HUDEP-2 (cell line): ENCODE measurements at regions not wholly inside any gene's neighbourhood (a gene's known extent, or its start where the extent isn't known, plus 50 kb on each side); places are given as distances from the start of the nearest gene placed in this dataset.
"Not testable (repeated sequence)": the region's sequence is repeated elsewhere in the genome, so short reads cannot be mapped to it uniquely, and the experiment has no call there.

ENCODE experiments used
- DNase-seq, 76 experiments: peaks; one replicate each; lab custom pipeline; 2025; ENCODE audit not compliant: unreplicated experiment in 76 of 76; lab: John Stamatoyannopoulos, UW

DNA sequence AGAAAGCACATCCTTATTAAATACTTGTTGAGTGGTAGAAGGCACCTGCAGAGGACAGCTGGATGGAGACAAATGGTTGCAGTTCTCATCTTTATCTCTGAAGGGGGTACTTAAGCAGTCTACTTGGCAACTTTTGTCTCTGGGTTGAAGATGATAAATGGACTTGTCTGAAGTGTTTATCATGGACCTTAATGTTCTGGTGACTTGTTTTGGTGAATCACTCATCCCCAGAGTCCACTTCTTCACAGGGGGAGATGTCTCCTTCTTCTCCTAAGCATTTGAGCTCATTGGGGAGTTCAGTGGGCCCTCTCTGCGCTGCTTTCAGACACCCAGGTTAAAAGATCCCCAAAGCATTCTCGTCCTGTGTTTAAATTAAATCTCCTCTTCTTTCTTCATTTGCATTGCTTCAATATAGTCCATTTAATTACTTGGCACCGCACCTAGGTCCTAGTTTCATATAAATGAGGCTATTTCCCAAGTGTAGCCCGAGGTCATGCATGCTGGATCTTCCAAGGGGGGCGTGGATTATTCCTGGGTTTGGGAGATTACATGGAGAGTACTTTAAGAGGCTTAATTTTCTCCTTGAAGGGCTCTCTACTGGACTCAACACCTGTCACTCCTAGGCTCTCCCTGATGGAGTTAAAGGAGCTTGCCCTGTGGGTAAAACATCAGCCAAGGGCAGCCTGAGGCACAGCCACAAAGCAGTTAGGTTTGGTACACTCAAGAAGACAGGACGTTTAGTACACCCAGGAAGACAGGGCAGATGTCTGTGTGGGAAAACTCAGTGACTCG lies 239.3 kb upstream of the C2CD4B start:
- no peak for DNase-seq

GRCh38 chr15:62406305-62406891 lies 241.3 kb upstream of the C2CD4B start:
- DNase-seq: no peak

- DNase-seq: no peak
These were observed 242.1 kb upstream of the C2CD4B start for GRCh38 chr15:62407216-62407615.

- DNase-seq: peak in 1 of 76 experiments; percentile 20
These were observed 242.9 kb upstream of the C2CD4B start for GRCh38 chr15:62407962-62408361.

DNA sequence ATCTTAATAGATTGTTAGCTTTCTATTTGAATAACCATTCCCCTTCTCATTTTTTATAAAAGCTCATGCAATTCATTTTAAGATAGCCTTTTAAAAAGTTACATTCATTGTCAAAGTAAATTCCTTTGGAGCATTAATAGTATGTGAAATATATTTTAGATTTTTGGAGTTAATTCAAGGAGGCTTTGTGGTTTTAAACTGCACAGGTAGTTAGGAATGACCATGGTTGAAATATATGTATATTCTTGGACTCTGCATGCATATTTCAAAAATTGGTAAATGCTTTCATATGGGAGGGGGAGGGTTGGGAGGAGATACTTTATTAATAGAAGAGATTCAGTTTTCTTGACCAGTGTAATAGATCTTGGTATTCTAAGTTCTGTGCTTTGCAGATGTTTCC lies 244.4 kb upstream of the C2CD4B start:
- DNase-seq: no peak

DNA sequence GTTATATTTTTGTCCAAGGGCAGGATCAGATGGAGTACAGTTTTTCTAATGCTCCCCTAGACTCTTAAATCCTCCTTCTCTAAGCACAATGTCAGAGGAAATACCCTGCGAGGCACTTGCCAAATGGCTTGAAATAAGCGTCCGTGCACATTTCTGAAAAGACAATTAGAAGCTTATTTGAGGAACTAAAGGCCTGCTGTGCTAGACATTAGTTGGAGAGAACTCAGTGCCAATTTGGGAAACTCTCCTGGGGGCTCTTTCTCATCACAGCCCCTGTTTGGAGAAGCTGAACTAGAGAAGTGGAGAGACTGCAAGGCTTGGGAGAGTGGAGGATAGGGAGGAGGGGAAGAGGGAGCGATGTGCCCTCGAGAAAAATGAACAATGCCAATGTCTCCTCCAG lies 247.6 kb upstream of the C2CD4B start:
- DNase-seq: no peak

DNA sequence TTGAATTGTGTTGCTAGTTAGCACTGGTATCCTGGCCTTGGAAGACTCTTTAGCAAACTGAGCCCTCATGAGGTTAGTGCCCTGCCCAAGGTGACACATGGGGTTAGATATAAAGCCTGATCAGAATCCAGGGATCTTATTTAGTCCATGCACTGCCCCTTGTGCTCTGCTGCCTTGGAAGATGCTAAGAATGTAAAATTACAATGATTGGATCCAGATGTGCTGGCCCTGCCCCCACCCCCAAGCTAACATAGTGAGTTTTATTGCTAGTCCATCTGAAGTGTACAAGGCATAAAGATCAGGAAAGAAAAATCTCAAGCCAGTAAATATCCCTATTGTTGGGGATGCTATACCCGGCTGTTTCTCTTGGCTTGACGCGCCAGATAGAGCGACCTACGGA lies 248.1 kb upstream of the C2CD4B start:
- DNase-seq: no peak

- no peak for DNase-seq
These were observed 248.7 kb upstream of the C2CD4B start for GRCh38 chr15:62413786-62414185.

DNA sequence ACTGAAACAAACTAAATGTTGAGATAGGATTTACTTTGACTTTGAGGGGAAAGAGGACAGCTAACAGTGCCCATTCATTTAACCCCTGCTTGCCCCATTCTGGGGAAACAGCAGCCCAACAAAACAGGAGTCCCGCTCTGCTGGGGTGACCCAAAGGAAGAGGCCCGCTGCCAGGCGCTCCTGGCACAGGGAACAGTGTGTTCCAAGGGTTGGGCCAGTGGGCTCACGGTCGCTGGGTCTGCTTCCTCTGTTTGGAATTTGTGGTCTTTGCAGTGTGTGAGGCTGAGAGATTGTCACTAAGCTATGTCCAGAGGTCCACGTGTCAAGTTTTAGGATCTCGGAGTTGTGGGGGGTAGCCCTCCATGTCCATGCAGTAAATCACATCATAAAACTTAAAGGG lies 250.4 kb upstream of the C2CD4B start:
- DNase-seq: no peak

GRCh38 chr15:62416526-62416925 lies 251.4 kb upstream of the C2CD4B start:
- no peak for DNase-seq

DNA sequence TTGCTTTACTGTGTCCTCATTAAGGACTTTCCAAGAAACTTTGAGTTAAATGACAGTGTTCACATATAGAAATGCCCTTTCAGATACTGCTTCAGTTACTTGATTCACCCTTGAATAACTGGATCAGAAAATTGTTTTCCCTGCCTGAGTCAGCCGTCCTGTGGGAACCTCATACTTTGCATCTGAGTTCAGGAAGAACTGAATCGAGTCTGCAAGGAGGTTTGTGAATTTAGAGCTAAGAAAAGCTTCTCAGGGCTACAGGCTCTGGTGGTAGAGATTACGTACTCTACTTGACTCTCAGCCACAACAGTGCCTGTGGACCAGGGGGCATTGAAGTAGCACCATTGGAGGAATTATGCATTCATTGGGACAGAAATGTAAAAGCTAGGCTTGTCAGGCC lies 252.4 kb upstream of the C2CD4B start:
- no peak for DNase-seq

DNA sequence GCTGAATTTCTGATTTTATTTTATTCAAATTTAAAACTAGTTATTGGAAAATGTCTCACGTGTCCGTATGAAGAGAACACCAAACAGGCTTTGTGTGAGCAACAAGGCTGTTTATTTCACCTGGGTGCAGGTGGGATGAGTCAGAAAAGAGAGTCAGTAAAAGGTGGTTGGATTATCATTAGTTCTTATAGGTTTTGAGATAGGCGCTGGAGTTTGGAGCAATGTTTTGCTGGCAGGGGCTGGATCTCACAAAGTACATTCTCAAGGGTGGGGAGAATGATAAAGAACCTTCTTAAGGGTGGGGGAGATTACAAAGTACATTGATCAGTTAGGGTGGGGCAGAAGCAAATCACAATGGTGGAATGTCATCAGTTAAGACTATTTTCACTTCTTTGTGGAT lies 253.4 kb upstream of the C2CD4B start:
- DNase-seq: not testable (repeated sequence)

DNA sequence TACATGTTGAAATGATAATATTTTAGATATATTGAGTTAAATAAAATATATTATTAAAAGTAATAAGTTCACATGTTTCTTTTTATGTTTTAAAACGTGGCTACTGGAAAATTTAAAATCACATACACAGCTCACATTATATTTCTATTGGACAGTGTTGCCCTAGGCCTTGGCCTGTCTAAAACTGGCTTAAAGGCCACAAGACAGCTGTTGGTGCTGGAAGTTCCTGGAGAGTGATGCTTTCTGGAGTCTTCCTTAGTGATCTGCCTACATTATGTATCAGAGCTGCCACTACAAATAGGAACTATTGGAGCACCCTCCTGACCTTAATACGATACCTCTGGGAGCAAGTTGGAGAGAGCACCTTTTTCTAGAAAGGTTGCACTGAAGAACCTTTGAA lies 254.1 kb upstream of the C2CD4B start:
- DNase-seq: no peak

- DNase-seq: not testable (repeated sequence)
These were observed 255.3 kb upstream of the C2CD4B start for GRCh38 chr15:62420371-62420770.

DNA sequence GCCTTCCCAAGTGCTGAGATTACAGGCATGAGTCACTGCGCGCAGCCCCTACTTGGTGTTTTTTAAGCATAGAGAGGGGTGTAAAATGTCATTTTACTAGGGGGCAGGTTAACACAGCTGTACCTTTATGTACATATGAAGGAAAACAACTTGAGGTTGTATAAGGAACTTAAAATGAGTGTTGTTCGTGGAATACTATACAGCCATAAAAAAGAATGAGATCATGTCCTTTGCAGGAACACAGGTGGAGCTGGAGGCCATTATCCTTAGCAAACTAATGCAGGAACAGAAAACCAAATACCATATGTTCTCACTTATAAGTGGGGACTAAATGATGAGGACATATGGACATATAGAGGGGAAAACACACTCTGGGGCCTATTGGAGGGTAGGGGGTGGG lies 256.2 kb upstream of the C2CD4B start:
- DNase-seq: no peak

DNA sequence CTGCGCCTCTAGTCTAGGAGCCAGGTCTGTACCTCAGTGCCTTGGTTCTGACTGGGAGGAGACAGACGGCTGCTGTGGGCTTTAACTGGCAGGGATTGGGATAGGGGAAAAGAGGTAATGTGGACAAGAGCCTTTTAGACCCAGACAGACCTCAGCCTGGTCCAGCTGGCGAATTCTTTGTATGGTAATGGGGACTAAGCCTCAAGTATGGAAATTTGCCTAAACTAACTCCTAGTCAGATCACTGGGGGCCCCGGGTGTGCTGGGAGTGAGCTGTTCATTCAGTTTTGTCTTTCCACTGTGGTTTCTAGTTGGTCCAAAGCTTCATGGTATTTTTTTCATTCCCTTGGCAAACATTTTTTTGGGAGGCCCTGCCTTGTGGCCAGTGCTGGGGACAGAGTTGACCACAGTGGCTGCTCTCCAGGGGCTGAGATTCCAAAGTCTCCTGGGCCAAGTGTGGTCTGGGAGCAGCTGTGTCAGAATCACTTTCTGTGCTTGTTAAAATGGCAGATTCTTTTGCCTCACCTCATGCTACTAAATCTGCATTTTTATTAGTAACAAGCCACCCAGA lies 261.4 kb upstream of the C2CD4B start:
- no peak for DNase-seq

DNA sequence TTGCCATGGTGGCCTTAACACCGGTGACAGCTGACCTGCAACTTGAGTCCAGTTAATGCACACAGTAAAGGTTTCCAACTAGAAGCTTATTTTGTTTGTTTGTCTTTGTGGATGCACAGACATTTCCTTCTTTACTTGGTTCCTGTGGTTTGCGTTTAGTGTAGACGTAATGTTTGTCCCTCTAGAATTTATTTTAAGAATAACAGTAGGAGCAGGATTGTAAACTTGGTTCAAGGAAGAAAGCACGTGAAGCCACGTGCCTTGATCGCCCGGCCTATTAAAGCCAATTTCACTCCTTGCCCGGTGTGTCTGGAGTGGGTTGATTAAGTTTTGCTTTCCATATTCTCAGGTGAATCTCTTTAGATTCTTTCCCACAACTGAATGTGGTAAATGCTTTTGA lies 263.2 kb upstream of the C2CD4B start:
- no peak for DNase-seq

DNA sequence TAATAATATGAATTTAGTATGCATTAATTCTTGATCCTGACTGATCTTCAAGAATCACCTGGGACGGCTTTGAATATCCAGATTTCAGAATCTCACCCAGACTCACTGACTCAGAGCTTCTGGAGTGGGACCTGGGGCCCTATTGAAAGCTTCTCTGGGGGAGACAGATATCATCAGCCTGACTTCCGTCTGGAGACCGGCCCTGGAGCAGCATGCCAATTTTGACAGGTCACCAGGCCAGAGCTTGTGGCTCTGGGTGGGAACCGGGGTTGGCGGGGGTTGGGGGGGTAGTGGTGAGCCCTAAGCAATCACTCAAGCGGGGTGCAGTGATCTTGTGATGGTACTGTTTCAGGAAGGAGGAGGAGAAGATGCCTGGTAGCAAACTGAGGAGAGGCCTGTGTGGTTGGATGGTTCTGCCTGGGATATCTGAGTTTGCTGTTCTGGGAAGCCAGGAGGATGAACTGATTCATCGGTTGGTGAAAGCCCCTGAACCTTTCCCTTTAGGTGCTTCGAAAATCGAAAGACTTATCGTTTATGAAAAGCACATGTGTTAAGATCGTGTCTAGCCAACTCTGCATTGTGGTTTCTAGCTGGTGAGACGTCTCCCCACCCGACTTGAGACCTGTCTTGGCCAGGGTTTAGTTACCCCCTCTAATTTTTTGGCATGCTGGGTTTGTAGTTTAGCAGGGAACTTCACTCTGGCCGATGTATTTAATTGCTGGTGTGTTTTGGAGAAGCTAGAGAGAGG lies 263.9 kb upstream of the C2CD4B start:
- no peak for DNase-seq

GRCh38 chr15:62430056-62430455 lies 265.0 kb upstream of the C2CD4B start:
- no peak for DNase-seq

GRCh38 chr15:62430552-62430951 lies 265.5 kb upstream of the C2CD4B start:
- no peak for DNase-seq

DNA sequence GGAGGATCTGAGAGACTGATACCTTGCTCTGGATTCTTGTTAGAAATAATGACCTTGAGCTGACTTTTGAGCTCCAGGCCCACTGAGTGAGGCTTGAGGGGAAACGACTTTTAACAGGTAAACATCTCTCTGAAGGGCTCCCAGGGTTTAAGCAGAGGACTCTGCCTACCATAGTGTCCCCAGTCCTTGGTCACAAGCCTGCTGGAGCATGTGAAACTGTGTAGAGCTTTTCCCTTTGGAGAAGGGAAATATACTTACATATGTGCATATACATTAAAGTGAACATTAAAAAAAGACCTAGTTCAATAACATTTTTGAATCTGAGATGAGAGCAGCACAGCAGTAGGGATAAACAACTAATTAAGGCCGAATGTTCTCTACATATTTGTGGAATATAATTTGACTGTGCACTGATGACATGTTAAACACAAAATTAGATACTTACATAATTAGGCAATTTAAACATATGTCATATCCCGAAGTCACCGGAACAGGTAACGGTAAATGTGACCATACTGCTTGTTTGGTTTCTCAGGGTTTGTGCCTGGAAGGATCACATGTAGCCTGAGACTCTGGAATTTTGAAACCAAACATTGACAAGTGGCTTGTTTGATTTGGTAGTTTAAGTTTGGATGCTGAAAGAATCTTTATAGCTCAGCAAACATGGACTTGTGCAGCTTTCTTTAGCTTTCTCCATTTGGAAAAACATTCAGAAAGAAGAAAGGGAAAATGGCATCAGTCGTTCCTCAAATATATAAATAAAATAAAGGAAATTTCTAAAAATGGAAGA lies 266.1 kb upstream of the C2CD4B start:
- DNase-seq: no peak
